GM23338 (cell line): ENCODE measurements at regions not wholly inside any gene's neighbourhood (a gene's known extent, or its start where the extent isn't known, plus 50 kb on each side); places are given as distances from the start of the nearest gene placed in this dataset.

Source experiments
- ATAC-seq: fragments of 200-7000 bp; cut with Tn5 transposase; 3 replicates; pipeline ENCODE4 v1.9.1; 2020
- DNase-seq: peaks from one replicate; pipeline ENCODE4 v3.0.0-alpha.2; 2015; ENCODE audit warnings: low spot score
- H2AFZ ChIP-seq: fragments of 200-600 bp; sonication (generic); 2 replicates; pipeline ENCODE4 v1.8.0; 2016; ENCODE audit warnings: antibody characterized with exemption, mild to moderate bottlenecking, moderate library complexity
- H3F3A ChIP-seq: fragments of 200-600 bp; sonication (generic); replicated peaks from 2 replicates; pipeline ENCODE4 v1.8.0; 2017; ENCODE audit warnings: antibody characterized with exemption, mixed run types, low read depth
- H3K27ac ChIP-seq: fragments of 200-600 bp; sonication (generic); 2 replicates; pipeline ENCODE4 v1.6.1; 2016; ENCODE audit warnings: low read depth
- H3K27me3 ChIP-seq: fragments of 200-600 bp; sonication (generic); 2 replicates; pipeline ENCODE4 v1.8.0; 2016; ENCODE audit warnings: mild to moderate bottlenecking, mixed run types, moderate library complexity; ENCODE audit not compliant: insufficient read depth
- H3K36me3 ChIP-seq: fragments of 200-600 bp; sonication (generic); 2 replicates; pipeline ENCODE4 v1.8.0; 2016; ENCODE audit warnings: mild to moderate bottlenecking; ENCODE audit not compliant: insufficient read depth
- H3K4me1 ChIP-seq: fragments of 200-600 bp; sonication (generic); 2 replicates; pipeline ENCODE4 v1.8.0; 2016; ENCODE audit warnings: mild to moderate bottlenecking, moderate library complexity; ENCODE audit not compliant: insufficient read depth
- H3K4me2 ChIP-seq: fragments of 200-600 bp; sonication (generic); 2 replicates; pipeline ENCODE4 v1.7.1; 2017; ENCODE audit warnings: mixed run types
- H3K4me3 ChIP-seq: fragments of 200-600 bp; sonication (generic); 2 replicates; pipeline ENCODE4 v1.6.1; 2016; ENCODE audit warnings: mixed run types
- H3K79me2 ChIP-seq: fragments of 200-600 bp; sonication (generic); replicated peaks from 2 replicates; pipeline ENCODE4 v1.8.0; 2017; ENCODE audit warnings: mild to moderate bottlenecking; ENCODE audit not compliant: insufficient read depth
- H3K9me2 ChIP-seq: fragments of 200-600 bp; sonication (generic); 2 replicates; pipeline ENCODE4 v1.8.0; 2017; ENCODE audit not compliant: insufficient read depth
- H4K20me1 ChIP-seq: fragments of 200-600 bp; sonication (generic); replicated peaks from 2 replicates; pipeline ENCODE4 v1.8.0; 2017; ENCODE audit warnings: mild to moderate bottlenecking; ENCODE audit not compliant: insufficient read depth
- H3K27ac Mint-ChIP-seq: 2 replicates; pipeline ENCODE4 v1.8.0; 2020; ENCODE audit warnings: inconsistent platforms, mild to moderate bottlenecking, moderate library complexity, mixed read lengths
- H3K27me3 Mint-ChIP-seq: 3 replicates; pipeline ENCODE4 v1.8.0; 2022; ENCODE audit warnings: low read depth, mild to moderate bottlenecking, moderate library complexity, mixed read lengths, inconsistent platforms; ENCODE audit not compliant: insufficient read depth, poor library complexity
- H3K36me3 Mint-ChIP-seq: 3 replicates; pipeline ENCODE4 v1.8.0; 2021; ENCODE audit warnings: low read depth, mild to moderate bottlenecking, inconsistent platforms, moderate library complexity, mixed read lengths
- H3K4me1 Mint-ChIP-seq: 3 replicates; pipeline ENCODE4 v1.8.0; 2020; ENCODE audit warnings: mild to moderate bottlenecking, inconsistent platforms, mixed read lengths
- H3K4me3 Mint-ChIP-seq: 3 replicates; pipeline ENCODE4 v1.8.0; 2021; ENCODE audit warnings: moderate library complexity, mild to moderate bottlenecking, inconsistent platforms, mixed read lengths
- H3K9me3 Mint-ChIP-seq: 3 replicates; pipeline ENCODE4 v1.8.0; 2020; ENCODE audit warnings: moderate library complexity, mild to moderate bottlenecking, inconsistent platforms, mixed read lengths
- CREB1 ChIP-seq: fragments of 250-450 bp; sonication (Bioruptor Pico); IDR thresholded peaks from 2 replicates; pipeline ENCODE4 v1.5.0; 2020; ENCODE audit warnings: low read depth, mild to moderate bottlenecking, moderate library complexity
- CTCF ChIP-seq, 2 experiments: fragments of 200-600 bp in 1 of 2; sonication (generic) in 1 of 2; conservative IDR thresholded peaks; 2 replicates each; pipeline versions ENCODE4 v1.5.1 to v1.6.1; 2016 to 2017; ENCODE audit warnings: antibody characterized with exemption in 2 of 2, low read depth in 2 of 2, mild to moderate bottlenecking in 2 of 2, moderate library complexity in 1 of 2
- EZH2 ChIP-seq: fragments of 200-600 bp; sonication (generic); IDR thresholded peaks from one replicate; pipeline ENCODE4 v1.8.0; 2017; ENCODE audit warnings: antibody characterized with exemption, mild to moderate bottlenecking, low read depth; ENCODE audit not compliant: unreplicated experiment
- EZH2phosphoT487 ChIP-seq: fragments of 200-600 bp; sonication (generic); IDR thresholded peaks from one replicate; pipeline ENCODE4 v1.8.1; 2018; ENCODE audit warnings: antibody characterized with exemption; ENCODE audit not compliant: unreplicated experiment
- JUNB ChIP-seq: IDR thresholded peaks from one replicate; pipeline ENCODE4 v1.6.1; 2016; ENCODE audit warnings: antibody characterized with exemption; ENCODE audit not compliant: unreplicated experiment
- NANOG ChIP-seq: IDR thresholded peaks from 2 replicates; pipeline ENCODE4 v1.6.1; 2016; ENCODE audit warnings: antibody characterized with exemption, borderline replicate concordance
- POLR2AphosphoS5 ChIP-seq: IDR thresholded peaks from 2 replicates; pipeline ENCODE4 v1.6.1; 2016; ENCODE audit warnings: antibody characterized with exemption, low read depth
- REST ChIP-seq: IDR thresholded peaks from one replicate; pipeline ENCODE4 v1.6.1; 2018; ENCODE audit warnings: antibody characterized with exemption; ENCODE audit not compliant: unreplicated experiment
- STAT1 ChIP-seq: IDR thresholded peaks from one replicate; pipeline ENCODE4 v1.6.1; 2016; ENCODE audit warnings: antibody characterized with exemption; ENCODE audit not compliant: unreplicated experiment
- ZNF114 ChIP-seq: fragments of 250-450 bp; sonication (Bioruptor Pico); IDR thresholded peaks from 2 replicates; pipeline ENCODE4 v1.5.0; 2020; ENCODE audit warnings: mild to moderate bottlenecking, moderate library complexity
- ZNF331 ChIP-seq: fragments of 250-450 bp; sonication (Bioruptor Pico); IDR thresholded peaks from 2 replicates; pipeline ENCODE4 v1.5.0; 2020; ENCODE audit warnings: low read depth, mild to moderate bottlenecking, moderate library complexity
- TF ChIP-seq, protein P1 (sequence below): fragments of 250-450 bp; sonication (Bioruptor Pico); IDR thresholded peaks from 2 replicates; pipeline ENCODE4 v1.5.0; 2020; ENCODE audit warnings: mild to moderate bottlenecking, moderate library complexity
- TF ChIP-seq, protein P2 (sequence below): IDR thresholded peaks from 2 replicates; pipeline ENCODE4 v1.6.1; 2016; ENCODE audit warnings: antibody characterized with exemption

DNA sequence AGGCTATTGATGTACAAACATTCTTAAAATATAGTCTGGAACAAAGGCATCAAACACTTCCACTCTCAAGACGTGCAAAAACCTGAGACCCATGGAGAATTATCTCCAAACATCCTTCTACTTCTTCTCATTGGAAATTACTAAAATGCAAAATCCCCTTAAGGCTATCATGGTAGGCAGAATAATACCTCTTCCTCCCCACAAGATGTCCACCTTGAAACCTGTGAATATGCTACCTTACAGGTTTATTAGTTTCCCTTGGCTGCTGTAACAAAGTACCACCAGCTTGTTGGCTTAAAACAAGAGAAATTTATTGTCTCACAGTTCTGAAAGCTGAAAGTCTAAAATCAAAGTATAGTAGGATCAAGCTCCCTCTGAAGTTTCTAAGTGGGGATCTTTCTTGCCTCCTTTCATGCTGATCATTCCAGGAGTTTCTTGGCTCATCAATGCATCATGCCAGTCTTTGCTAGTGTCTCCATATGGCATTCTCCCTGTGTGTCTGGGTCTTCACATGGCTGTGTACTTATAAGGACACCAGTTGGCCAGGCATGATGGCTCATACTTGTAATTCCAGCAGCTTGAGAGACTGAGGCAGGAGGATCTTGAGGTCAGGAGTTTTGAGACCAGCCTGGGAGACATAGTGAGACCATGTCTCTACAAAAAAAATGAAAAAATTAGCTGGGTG lies 163.7 kb upstream of the NCK2 start:
- Mint-ChIP-seq H3K27me3 (peaks cover 11% of the 10 kb centered on the region), H3K9me3 (peaks cover 6% of the 10 kb centered on the region; the same call in 2 of the 3 replicates), H3K4me1 (peaks cover 20% of the 10 kb centered on the region; the same call in 2 of the 3 replicates), H3K36me3 (peaks cover 1% of the 10 kb centered on the region; the same call in 2 of the 3 replicates), H3K4me3 (no peak overlapping the region), H3K27ac (no peak overlapping the region)
- no peaks in the 10 kb centered on the region for H3K79me2 ChIP-seq
- H3K4me1 ChIP-seq = peaks cover 13% of the 10 kb centered on the region
- H3K36me3 ChIP-seq = no peaks in the 10 kb centered on the region
- H2AFZ ChIP-seq = no peak overlapping the region
- H3K27me3 ChIP-seq = no peaks in the 10 kb centered on the region
- no peak overlapping the region for H3K4me3 ChIP-seq
- no peaks in the 10 kb centered on the region for H4K20me1 ChIP-seq
- H3F3A ChIP-seq = no peaks in the 10 kb centered on the region
- H3K4me2 ChIP-seq = no peak overlapping the region
- H3K27ac ChIP-seq = no peak overlapping the region
- ATAC-seq = no peak
- no peak for DNase-seq
- TF ChIP-seq, protein P1, sequence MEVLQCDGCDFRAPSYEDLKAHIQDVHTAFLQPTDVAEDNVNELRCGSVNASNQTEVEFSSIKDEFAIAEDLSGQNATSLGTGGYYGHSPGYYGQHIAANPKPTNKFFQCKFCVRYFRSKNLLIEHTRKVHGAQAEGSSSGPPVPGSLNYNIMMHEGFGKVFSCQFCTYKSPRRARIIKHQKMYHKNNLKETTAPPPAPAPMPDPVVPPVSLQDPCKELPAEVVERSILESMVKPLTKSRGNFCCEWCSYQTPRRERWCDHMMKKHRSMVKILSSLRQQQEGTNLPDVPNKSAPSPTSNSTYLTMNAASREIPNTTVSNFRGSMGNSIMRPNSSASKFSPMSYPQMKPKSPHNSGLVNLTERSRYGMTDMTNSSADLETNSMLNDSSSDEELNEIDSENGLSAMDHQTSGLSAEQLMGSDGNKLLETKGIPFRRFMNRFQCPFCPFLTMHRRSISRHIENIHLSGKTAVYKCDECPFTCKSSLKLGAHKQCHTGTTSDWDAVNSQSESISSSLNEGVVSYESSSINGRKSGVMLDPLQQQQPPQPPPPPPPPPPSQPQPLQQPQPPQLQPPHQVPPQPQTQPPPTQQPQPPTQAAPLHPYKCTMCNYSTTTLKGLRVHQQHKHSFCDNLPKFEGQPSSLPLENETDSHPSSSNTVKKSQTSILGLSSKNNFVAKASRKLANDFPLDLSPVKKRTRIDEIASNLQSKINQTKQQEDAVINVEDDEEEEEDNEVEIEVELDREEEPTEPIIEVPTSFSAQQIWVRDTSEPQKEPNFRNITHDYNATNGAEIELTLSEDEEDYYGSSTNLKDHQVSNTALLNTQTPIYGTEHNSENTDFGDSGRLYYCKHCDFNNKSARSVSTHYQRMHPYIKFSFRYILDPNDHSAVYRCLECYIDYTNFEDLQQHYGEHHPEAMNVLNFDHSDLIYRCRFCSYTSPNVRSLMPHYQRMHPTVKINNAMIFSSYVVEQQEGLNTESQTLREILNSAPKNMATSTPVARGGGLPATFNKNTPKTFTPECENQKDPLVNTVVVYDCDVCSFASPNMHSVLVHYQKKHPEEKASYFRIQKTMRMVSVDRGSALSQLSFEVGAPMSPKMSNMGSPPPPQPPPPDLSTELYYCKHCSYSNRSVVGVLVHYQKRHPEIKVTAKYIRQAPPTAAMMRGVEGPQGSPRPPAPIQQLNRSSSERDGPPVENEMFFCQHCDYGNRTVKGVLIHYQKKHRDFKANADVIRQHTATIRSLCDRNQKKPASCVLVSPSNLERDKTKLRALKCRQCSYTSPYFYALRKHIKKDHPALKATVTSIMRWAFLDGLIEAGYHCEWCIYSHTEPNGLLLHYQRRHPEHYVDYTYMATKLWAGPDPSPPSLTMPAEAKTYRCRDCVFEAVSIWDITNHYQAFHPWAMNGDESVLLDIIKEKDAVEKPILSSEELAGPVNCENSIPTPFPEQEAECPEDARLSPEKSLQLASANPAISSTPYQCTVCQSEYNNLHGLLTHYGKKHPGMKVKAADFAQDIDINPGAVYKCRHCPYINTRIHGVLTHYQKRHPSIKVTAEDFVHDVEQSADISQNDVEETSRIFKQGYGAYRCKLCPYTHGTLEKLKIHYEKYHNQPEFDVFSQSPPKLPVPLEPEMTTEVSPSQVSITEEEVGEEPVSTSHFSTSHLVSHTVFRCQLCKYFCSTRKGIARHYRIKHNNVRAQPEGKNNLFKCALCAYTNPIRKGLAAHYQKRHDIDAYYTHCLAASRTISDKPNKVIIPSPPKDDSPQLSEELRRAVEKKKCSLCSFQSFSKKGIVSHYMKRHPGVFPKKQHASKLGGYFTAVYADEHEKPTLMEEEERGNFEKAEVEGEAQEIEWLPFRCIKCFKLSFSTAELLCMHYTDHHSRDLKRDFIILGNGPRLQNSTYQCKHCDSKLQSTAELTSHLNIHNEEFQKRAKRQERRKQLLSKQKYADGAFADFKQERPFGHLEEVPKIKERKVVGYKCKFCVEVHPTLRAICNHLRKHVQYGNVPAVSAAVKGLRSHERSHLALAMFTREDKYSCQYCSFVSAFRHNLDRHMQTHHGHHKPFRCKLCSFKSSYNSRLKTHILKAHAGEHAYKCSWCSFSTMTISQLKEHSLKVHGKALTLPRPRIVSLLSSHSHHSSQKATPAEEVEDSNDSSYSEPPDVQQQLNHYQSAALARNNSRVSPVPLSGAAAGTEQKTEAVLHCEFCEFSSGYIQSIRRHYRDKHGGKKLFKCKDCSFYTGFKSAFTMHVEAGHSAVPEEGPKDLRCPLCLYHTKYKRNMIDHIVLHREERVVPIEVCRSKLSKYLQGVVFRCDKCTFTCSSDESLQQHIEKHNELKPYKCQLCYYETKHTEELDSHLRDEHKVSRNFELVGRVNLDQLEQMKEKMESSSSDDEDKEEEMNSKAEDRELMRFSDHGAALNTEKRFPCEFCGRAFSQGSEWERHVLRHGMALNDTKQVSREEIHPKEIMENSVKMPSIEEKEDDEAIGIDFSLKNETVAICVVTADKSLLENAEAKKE (CRISPR knock-in tag) = no peak
- TF ChIP-seq EZH2phosphoT487 (no peak), ZNF114 (no peak), NANOG (no peak), EZH2 (no peak), POLR2AphosphoS5 (no peak), REST (no peak), CTCF (conservative IDR thresholded peaks at IDR 0.05; ENCODE audit: low read depth in 2 of 2) (no peak), STAT1 (no peak), CREB1 (CRISPR knock-in tag) (no peak), JUNB (no peak), ZNF331 (CRISPR knock-in tag) (no peak)
- TF ChIP-seq, protein P2, sequence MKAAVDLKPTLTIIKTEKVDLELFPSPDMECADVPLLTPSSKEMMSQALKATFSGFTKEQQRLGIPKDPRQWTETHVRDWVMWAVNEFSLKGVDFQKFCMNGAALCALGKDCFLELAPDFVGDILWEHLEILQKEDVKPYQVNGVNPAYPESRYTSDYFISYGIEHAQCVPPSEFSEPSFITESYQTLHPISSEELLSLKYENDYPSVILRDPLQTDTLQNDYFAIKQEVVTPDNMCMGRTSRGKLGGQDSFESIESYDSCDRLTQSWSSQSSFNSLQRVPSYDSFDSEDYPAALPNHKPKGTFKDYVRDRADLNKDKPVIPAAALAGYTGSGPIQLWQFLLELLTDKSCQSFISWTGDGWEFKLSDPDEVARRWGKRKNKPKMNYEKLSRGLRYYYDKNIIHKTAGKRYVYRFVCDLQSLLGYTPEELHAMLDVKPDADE = no peak
- H3K9me2 ChIP-seq = 0 out of 2 replicates have a peak, but pooled peaks cover 6% of the 10 kb centered on the region
